Suppressor macrophage treated with lipopolysaccharide for 4 hours (primary cell): ENCODE measurements at regions not wholly inside any gene's neighbourhood (a gene's known extent, or its start where the extent isn't known, plus 50 kb on each side); places are given as distances from the start of the nearest gene placed in this dataset.
"Not testable (repeated sequence)": the region's sequence is repeated elsewhere in the genome, so short reads cannot be mapped to it uniquely, and the experiment has no call there.

Source experiments
- DNase-seq: peaks from one replicate; pipeline ENCODE4 v3.0.0-alpha.2; 2020

DNA sequence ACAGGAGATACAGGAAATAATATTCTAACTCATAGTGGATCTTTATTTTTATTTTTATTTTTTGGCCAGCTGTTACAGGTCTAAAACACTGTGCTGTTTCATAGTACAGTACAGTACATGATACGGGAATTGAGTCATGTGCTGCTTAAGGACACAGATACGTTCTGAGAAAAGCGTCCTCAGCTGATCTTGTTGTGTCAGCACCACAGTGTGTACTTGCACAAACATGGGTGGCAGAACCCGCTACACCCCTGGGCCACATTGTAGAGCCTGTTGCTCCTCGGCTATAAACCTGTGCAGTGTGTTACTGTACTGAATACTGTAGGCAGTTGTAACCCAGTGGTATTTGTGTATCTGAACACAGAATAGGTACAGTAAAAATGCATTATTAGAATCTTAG is 183.4 kb downstream of the OR4M2 start:
- DNase-seq: no peak

DNA sequence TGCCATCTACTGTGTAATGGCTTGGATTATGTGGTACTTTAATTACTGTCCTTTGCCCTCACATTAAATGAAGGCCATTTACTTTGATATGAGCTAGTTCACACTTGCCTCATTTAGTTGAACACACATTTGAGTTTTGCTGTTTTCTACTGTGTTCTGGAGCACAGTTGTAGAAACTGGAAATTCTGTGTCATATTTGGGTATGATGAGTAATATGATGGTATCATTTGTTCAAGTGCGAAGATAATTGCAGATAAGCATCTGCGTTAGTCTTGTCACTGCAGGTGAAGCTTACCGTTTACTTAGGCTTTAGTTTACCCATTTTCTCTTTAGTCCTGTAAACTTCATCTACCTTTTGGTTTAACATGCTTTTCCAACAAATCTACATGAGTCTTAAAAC is 183.9 kb downstream of the OR4M2 start:
- DNase-seq: not testable (repeated sequence)

DNA sequence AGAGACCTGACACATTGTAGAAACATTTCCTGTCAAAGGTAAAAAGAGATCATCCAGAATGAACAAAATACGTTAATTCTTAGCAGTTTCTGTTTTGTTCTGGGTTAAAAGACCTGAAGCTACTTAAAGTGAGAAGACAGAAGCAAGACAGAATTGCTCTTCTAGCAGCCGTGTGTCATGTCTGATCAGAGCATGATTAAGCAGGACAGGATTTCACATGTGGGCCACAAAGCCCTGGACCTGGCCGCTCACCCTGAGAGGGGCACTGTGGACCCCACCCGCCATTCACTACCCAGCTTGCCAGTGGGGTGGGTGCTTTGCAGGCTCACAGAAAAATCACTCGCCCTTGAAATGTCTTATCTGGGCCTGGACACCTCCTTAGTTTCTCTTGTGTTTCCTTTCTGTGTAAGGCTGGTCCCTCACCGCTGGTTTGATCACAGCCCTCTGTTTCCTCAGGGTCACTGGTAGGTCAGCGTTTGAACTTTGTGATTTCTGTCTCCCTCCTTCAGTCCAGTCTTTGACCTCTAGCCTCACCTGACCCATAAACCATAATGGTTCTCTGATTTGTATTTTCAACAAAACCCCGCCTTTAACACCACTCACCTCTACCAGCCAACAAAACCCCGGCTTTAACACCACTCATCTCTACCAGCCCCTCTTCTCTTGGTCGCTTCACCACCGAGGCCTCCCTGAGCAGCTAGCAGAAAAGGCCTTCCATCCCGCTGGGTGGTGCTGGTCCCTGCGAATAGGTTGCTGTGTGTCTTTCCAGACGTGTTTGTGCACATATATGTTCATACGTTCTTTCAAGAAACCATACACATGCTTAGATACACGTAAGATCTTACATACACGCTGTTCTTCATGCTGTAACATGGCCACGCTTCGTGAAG is 185.0 kb downstream of the OR4M2 start:
- DNase-seq: no peak

DNA sequence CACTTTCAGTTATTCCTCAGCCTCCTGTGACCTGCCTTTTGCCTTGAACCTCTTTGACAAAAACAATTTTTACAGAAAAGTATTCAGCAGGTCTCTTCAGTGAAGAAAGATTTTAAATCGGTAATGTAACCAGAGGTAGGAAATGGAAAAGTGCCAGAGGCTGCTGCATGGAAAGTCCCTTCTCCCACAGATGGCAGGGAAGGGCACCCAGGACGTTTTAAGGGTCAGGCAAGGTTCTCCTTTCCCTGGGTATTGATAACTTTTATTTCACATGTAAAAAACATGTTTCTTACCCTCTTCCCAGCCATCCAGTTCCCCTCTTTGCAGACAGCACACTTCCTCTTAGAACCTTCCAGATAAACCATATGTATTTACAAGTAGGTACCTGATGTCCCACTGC is 185.6 kb downstream of the OR4M2 start:
- DNase-seq: no peak

DNA sequence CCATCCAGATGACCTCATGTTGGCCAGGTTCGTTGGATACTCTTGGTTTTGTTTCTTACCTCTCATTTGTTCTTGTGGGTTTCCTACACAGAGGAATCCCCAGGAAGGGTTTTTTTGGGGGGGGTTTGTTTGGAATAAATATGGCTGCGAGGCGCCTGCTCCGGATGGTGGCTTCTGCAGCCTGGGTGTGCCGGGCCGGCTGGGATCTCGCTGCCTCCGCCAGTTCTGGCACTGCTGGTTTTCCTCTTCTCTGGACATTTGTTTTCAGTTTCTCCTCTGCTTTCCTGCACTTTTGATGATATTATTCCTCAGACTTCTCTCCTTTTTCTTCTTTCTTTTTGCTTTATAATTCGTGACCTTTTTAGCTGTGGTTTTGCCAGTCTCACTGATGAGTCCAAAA is 187.4 kb downstream of the OR4M2 start:
- no peak for DNase-seq

DNA sequence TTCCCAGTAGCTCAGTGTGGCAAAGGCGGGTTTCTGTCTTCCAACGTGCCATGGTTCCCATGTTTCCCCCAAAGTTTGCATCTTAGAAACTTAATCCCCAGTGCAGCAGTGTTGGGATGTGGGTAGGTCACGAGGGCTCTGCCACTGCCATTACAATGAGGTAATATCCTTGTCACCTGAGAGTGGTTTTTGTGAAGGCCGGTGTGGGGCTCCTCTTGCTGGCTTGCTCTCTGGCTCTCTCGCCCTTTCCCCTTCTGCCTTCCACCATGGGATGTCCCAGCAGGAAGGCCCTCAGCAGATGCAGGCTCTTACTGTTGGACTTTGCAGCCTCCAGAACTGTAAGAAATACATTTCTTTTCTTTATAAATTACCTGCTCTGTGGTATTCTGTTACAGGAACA is 187.9 kb downstream of the OR4M2 start:
- not testable (repeated sequence) for DNase-seq

DNA sequence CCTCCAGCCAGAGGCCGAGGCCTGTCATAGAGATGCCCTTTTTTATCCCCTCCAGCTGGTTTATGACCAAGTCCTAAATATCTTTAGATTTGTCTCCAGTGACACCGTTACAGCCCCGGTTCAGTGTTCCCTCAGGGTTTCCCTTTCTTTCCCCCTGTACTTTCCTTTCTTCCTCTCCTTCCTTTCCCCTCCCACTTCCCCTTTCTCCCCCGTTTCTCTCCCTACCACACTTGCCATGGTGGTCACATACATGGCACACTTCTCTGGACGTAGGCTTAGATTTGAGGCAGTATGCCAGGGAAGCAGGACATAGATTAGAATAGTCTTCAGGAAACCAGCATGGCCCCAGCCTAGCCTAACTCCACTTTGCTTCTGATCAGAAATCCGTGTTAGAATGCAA is 188.3 kb downstream of the OR4M2 start:
- DNase-seq: not testable (repeated sequence)

DNA sequence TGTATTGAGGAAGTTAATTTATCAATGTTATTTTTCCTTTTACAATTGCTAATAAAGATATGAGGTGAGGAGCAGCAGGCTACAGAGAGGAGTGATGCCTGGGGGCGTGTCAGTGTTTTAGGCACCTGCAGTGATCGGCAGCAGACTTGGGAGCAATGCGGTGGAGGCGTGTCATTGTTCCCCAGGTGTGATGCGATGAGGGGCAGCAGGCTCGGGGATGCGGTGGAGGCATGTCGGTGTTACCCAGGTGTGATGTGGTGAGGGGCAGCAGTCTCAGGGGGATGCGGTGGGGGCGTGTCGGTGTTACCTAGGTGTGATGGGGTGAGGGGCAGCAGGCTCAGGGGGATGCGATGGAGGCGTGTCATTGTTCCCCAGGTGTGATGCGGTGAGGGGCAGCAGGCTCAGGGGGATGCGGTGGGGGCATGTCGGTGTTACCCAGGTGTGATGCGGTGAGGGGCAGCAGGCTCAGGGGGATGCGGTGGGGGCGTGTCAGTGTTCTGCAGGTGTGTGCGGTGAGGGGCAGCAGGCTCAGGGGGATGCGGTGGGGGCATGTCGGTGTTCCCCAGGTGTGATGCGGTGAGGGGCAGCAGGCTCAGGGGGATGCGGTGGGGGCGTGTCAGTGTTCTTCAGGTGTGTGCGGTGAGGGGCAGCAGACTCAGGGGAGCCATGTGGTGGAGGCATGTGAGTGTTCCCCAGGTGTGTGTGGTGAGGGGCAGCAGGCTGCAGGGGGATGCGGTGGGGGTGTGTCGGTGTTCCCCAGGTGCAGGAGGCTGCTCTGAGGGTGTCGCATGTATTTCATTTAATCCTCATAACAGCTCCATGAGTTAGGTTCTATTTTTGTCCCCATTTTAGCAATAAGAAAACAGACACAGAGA is 186.2 kb upstream of the GOLGA6L22 start:
- DNase-seq: not testable (repeated sequence)

DNA sequence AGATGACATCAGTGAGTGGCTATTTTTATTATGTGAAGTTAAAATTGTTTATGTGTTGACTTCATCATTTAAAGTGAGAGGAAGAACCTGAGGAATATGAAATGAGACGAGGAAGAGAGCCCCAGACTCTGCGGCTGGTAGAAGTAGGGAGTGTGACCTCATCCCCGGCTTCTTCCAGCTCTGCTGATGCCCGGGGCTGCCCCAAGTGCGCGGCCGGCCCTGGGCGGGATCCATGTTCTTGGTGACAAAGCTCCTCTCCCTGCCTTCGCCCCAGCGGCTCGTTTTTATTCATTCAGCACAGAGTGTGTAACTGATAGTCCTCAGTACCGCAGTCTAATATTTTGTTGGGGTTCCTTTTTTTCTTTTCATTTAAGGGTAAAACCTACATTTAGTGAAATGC is 185.5 kb upstream of the GOLGA6L22 start:
- DNase-seq: not testable (repeated sequence)

DNA sequence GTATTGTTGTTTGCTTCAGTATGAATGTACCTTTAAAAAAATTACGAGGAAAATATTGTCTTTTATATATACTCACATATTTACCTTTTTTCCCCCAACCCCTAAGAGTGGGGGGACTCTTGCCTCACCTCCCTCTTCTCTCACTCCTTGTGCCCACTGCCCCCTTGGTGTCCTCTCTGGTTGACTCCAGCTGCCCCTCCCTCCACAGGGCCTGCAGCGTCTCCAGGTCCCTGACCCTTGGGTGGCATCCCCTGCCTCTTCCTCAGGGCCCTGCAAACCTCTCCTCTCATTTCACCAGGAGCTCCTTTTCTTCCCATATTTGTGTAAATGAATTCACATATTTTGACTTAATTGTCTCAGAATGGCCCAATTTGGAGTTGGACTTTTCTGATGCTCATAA is 184.3 kb upstream of the GOLGA6L22 start:
- not testable (repeated sequence) for DNase-seq

DNA sequence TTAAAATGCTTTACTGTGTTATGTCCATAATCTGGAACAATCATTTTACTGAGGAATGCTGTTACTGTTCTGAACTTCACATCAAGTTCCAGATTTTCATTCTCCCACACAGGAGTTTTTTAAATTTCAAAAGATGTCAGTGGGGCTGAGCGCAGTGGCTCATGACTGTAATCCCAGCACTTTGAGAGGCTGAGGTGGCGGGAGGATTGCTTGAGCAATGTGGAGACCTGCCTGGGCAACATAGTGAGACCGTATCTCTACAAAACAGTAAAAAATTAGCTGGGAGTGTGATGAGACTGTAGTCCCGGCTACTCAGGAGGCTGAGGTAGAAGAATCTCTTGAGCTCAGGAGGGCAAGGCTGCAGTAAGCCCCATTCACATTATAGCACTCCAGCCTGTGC is 177.9 kb upstream of the GOLGA6L22 start:
- DNase-seq: not testable (repeated sequence)

DNA sequence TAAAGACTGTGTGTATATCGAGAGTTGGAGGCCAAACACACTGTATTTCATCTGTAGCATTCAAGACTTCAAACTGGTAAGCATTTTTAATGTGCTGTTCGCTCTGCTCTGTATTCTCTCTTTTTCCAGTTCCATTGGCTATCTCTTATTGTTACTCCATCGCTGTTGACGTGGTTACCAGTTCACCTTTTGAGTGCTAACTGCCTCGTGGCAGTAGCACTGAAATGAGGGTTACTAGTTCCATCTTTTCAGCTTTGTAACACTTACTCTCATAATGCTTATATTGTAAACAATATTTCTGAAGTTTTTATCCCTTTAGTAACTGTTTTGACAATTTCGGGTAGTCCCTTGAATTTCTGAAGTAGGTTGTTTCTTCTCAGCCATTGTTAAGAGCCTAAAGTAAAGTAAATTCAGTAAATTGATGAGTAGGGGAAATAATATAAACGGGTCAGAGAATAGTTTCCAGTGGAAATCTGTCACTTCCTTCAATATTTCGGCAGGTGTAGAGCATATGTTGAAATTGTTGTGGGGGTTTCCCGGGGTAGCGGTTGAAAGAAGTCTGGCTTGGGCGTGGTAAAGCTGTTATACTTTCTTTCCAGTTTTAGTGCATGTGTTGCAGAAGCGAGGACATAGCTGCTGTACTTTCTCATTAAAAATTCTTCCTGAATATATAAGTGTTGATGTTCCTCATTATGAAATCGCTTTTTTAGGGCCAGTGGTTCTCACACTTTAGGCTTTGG is 175.7 kb upstream of the GOLGA6L22 start:
- DNase-seq: not testable (repeated sequence)

DNA sequence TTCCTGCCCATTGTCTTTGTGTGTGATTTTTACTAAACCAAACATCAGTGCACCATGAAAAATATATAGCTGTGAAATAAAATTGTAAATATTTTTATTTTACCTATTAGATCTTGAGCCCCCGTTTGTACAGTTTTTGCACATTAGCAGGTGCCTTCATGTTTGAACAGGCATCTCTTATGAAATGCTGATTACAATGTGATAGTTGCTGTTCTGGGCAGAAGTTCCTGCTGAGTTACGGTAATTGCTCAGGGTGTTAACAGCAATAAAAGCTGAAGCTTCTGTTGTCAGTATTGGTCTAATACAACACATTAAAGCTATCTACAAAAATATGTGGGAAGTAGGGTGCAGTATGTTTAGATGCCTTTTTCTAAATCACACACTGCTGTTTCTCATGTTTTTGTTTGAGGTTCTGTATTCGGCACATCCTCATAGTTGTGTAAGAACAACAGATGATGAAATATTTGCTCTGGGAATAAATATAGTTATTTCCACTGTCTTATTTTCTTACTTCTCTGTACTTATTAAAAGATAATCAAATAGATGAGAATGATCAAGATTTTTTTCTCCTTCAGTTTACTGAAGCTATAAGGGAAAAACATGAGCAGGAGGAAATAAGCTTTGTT is 173.8 kb upstream of the GOLGA6L22 start:
- DNase-seq: not testable (repeated sequence)

DNA sequence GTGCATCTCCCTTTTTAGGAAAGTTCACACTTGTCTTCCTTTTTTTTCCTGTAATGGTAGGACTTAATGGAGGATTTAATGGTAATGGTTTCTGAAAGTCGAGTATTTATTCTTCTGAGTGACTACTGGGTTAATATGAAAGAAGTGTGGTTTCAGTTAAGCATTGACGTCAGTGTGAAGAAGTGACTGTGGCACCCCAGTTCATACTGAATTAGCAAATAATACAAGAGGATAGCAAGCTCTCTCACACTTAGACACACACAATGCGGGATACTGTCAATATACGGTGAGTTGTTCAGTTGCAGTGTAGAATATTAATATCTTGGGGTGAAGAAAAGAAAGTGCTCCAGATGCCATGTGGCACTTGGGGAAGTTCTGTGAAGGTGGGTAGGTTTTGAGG is 167.6 kb upstream of the GOLGA6L22 start:
- not testable (repeated sequence) for DNase-seq

DNA sequence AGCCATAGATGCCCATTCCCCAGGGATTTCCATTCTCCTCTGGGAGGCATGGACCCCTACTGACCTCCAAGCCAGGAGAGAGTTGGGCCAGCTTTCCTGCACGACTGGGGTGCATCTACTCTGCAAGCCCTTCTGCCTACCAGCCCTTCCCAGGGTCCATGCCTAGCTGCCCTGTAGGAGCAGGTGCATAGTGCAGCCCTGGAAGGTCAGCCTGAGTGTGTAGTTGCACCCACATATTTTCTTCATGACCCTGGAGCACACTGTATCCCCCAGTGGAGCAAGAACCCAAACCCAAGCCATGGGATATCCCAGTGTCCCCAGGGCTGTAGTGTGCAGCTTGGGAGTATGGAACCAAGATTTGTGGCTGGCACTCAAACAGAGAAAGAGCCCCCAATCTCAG is 155.6 kb upstream of the GOLGA6L22 start:
- not testable (repeated sequence) for DNase-seq
